OCI-LY7 (cell line): ENCODE measurements at regions not wholly inside any gene's neighbourhood (a gene's known extent, or its start where the extent isn't known, plus 50 kb on each side); places are given as distances from the start of the nearest gene placed in this dataset.

Source experiments
- BruUV-seq: library from RNA; stranded (reverse); fragments of 400-500 nt; replicated peaks from 2 replicates; lab custom pipeline; 2021; lab: Mats Ljungman, UMichigan
- CTCF ChIA-PET: fragments of 300-600 bp; sonication (Branson Sonifier 250); formaldehyde crosslinking; loops from one replicate; lab custom pipeline; 2022; ENCODE audit warnings: antibody characterized with exemption; ENCODE audit not compliant: unreplicated experiment; lab: Charles Lee
- POLR2A ChIA-PET: fragments of 300-600 bp; sonication (Branson Sonifier 250); formaldehyde crosslinking; loops from one replicate; lab custom pipeline; 2022; ENCODE audit warnings: antibody characterized with exemption; lab: Charles Lee
- DNase-seq: peaks from one replicate; pipeline ENCODE4 v3.0.0-alpha.2; 2015; ENCODE audit warnings: low spot score
- H2AFZ ChIP-seq: fragments of 200-600 bp; sonication (generic), shearing (Covaris generic); 2 replicates; pipeline ENCODE4 v1.6.1; 2014; ENCODE audit warnings: mild to moderate bottlenecking, antibody characterized with exemption, low read length, moderate library complexity
- H3K27ac ChIP-seq: fragments of 200-600 bp; sonication (generic); 2 replicates; pipeline ENCODE4 v1.5.1; 2014; ENCODE audit warnings: mixed run types, low read depth, mild to moderate bottlenecking, moderate library complexity, low read length, inconsistent platforms; ENCODE audit not compliant: poor library complexity, severe bottlenecking
- H3K36me3 ChIP-seq: fragments of 200-600 bp; sonication (generic); 2 replicates; pipeline ENCODE4 v1.6.1; 2014; ENCODE audit warnings: mild to moderate bottlenecking, antibody characterized with exemption, low read length, moderate library complexity, mixed read lengths; ENCODE audit not compliant: insufficient read depth
- H3K4me1 ChIP-seq: fragments of 200-600 bp; sonication (generic); 2 replicates; pipeline ENCODE4 v1.5.1; 2014; ENCODE audit warnings: mild to moderate bottlenecking, low read length; ENCODE audit not compliant: insufficient read depth, poor library complexity, severe bottlenecking
- H3K4me2 ChIP-seq: fragments of 200-600 bp; sonication (generic); 2 replicates; pipeline ENCODE4 v1.6.1; 2014; ENCODE audit warnings: mild to moderate bottlenecking, low read length
- H3K4me3 ChIP-seq: fragments of 200-600 bp; sonication (generic); 2 replicates; pipeline ENCODE4 v1.5.1; 2014; ENCODE audit warnings: mild to moderate bottlenecking, low read depth, low read length; ENCODE audit not compliant: poor library complexity, severe bottlenecking
- H3K79me2 ChIP-seq: fragments of 200-600 bp; sonication (generic); 2 replicates; pipeline ENCODE4 v1.6.1; 2016; ENCODE audit warnings: low read depth, mild to moderate bottlenecking, low read length, moderate library complexity, mixed read lengths; ENCODE audit not compliant: insufficient read depth
- H3K9me2 ChIP-seq: fragments of 200-600 bp; sonication (generic); 2 replicates; pipeline ENCODE4 v1.6.1; 2016; ENCODE audit warnings: mild to moderate bottlenecking, low read length, mixed read lengths; ENCODE audit not compliant: insufficient read depth
- H3K9me3 ChIP-seq: fragments of 200-600 bp; sonication (generic); 2 replicates; pipeline ENCODE4 v1.6.1; 2014; ENCODE audit warnings: mild to moderate bottlenecking, mixed run types, low read length, mixed read lengths
- H4K20me1 ChIP-seq: fragments of 200-600 bp; sonication (generic); 2 replicates; pipeline ENCODE4 v1.6.1; 2014; ENCODE audit warnings: mild to moderate bottlenecking, antibody characterized with exemption, low read length, moderate library complexity, mixed read lengths; ENCODE audit not compliant: insufficient read depth
- EZH2phosphoT487 ChIP-seq: fragments of 200-600 bp; sonication (generic); IDR thresholded peaks from 2 replicates; pipeline ENCODE4 v1.6.1; 2018; ENCODE audit warnings: low read depth, borderline replicate concordance, mild to moderate bottlenecking, mixed run types, antibody characterized with exemption, low read length, moderate library complexity, mixed read lengths
- intact Hi-C: fragments of 100-400 bp; cut with micrococcal nuclease; formaldehyde crosslinking; loops from one replicate; pipeline ENCODE4 v1.10.0; 2022; ENCODE audit not compliant: unreplicated experiment
- TF ChIP-seq, protein P1 (sequence below): fragments of 200-600 bp; sonication (generic); conservative IDR thresholded peaks from 2 replicates; pipeline ENCODE4 v1.5.1; 2014; ENCODE audit warnings: mild to moderate bottlenecking, antibody characterized with exemption, low read length, moderate library complexity, mixed read lengths

DNA sequence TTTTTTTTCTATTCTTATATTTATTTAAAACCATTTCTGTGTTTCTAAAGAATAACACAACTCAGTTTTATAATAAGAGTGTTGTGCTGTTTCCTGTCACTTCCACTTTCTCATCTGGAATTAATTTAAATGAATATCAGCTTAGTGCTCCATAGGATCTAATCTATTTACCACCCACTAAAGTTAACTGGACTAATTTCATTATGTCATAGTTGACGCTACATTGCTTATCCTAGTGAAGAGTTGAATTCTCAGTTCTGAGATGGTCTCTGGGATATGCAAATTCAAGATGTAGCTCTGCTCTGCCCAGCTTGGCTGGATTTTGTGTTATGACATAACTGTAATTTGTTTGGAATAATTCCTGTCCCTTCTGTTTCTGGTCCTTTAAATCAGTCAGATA is 380.1 kb downstream of the METTL15 start:
- H3K27ac ChIP-seq = no peak overlapping the region
- H3K9me2 ChIP-seq = no peaks in the 10 kb centered on the region
- no peaks in the 10 kb centered on the region for H4K20me1 ChIP-seq
- no peak overlapping the region for H3K4me2 ChIP-seq
- no peaks in the 10 kb centered on the region for H3K4me1 ChIP-seq
- TF ChIP-seq, protein P1, sequence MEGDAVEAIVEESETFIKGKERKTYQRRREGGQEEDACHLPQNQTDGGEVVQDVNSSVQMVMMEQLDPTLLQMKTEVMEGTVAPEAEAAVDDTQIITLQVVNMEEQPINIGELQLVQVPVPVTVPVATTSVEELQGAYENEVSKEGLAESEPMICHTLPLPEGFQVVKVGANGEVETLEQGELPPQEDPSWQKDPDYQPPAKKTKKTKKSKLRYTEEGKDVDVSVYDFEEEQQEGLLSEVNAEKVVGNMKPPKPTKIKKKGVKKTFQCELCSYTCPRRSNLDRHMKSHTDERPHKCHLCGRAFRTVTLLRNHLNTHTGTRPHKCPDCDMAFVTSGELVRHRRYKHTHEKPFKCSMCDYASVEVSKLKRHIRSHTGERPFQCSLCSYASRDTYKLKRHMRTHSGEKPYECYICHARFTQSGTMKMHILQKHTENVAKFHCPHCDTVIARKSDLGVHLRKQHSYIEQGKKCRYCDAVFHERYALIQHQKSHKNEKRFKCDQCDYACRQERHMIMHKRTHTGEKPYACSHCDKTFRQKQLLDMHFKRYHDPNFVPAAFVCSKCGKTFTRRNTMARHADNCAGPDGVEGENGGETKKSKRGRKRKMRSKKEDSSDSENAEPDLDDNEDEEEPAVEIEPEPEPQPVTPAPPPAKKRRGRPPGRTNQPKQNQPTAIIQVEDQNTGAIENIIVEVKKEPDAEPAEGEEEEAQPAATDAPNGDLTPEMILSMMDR = no peak
- TF ChIP-seq EZH2phosphoT487 = no peak
- no peak for DNase-seq
- no peak overlapping the region for H3K4me3 ChIP-seq
- intact Hi-C loops = no loop called here
- H3K36me3 ChIP-seq = no peaks in the 10 kb centered on the region
- H3K79me2 ChIP-seq = no peaks in the 10 kb centered on the region
- no peak overlapping the region for H2AFZ ChIP-seq
- ChIA-PET POLR2A (interaction anchor here (0.5 to 2.1 kb wide), 3 partner anchors 9 to 16 kb away, joined by 3 to 8 read pairs (median 4); no protein-coding TSS in a partner anchor), CTCF (no interaction called here)
- BruUV-seq = no TSS peak
- H3K9me3 ChIP-seq = no peaks in the 10 kb centered on the region

DNA sequence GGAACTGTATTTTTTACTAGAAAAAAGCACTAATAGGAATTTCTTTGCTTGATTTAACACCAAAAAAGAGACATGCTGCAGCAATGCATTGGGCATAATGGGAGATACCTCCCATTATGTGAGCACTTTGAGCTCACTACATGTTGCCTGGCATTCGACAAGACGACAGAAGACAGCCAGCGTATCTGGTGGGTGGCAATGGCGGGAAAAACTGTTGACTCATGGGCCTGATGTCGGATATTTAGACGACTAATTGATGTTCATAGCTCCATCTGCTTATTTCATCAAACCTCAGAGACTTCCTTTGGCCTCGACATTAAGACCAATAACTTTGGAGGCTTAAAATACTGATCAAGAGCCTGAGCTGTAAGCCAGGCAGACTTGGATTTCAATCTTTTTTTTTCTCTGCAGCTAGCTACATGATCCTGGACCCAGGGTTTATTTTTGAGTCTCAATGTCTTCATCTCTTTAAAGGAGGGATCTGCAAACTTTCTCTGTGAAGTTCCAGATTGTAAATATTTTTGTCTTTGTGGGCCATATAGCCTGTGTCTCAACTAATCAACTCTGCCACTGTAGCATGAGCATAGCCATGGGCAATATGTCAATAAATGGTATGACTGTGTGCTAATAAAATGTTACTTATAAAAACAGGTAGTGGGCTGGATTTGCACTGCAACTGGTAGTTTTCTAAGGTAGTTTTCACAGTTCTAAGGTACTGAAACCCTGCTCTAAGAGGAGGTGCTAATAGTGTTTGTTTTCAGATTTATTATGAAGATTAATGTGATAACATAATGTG is 375.1 kb downstream of the METTL15 start:
- Histone ChIP-seq H3K4me1 (no peaks in the 10 kb centered on the region), H3K4me3 (no peak overlapping the region), H4K20me1 (no peaks in the 10 kb centered on the region), H3K79me2 (no peaks in the 10 kb centered on the region), H2AFZ (no peak overlapping the region), H3K9me2 (no peaks in the 10 kb centered on the region), H3K4me2 (no peak overlapping the region), H3K27ac (no peak overlapping the region), H3K36me3 (no peaks in the 10 kb centered on the region), H3K9me3 (no peaks in the 10 kb centered on the region)
- no TSS peak for BruUV-seq
- ChIA-PET CTCF (no interaction called here), POLR2A (no interaction called here)
- intact Hi-C loops = no loop called here
- TF ChIP-seq EZH2phosphoT487 = no peak
- TF ChIP-seq, protein P1 = no peak
- DNase-seq = no peak

DNA sequence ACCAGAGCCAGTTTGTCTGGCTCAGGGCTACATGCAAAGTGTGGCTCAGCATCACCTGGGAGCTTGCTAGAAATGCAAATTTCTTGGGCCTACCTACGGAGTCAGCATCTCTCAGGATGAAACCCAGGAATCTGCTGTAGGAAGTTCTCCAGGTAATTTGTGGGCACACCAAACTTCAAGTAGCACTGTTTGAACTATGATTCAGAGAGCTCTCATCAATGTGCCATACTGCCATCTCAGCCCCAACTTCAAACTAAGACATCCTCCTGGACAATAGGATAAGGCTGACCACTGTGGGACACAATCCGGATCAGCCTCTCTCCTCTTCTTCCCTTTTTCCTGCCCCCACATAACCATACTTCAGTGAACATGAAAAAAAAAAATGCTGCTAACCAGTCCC is 374.5 kb downstream of the METTL15 start:
- Histone ChIP-seq H4K20me1 (no peaks in the 10 kb centered on the region), H3K79me2 (no peaks in the 10 kb centered on the region), H3K9me2 (no peaks in the 10 kb centered on the region), H3K36me3 (no peaks in the 10 kb centered on the region), H3K4me3 (no peak overlapping the region), H3K4me2 (no peak overlapping the region), H3K27ac (no peak overlapping the region), H3K9me3 (no peaks in the 10 kb centered on the region), H3K4me1 (no peaks in the 10 kb centered on the region), H2AFZ (no peak overlapping the region)
- POLR2A ChIA-PET = no interaction called here
- intact Hi-C loops = no loop called here
- BruUV-seq = no TSS peak
- DNase-seq = no peak
- CTCF ChIA-PET = no interaction called here
- TF ChIP-seq, protein P1 = no peak
- TF ChIP-seq EZH2phosphoT487 = no peak
